ENCODE measurements at regions not wholly inside any gene's neighbourhood (a gene's known extent, or its start where the extent isn't known, plus 50 kb on each side); places are given as distances from the start of the nearest gene placed in this dataset.

- POLR2A ChIA-PET (ENCODE audit: partially characterized antibody): interaction anchor here (1.0 kb wide), 1 partner anchor 26 kb away, joined by 3 read pairs; no protein-coding TSS in a partner anchor
- no peak overlapping the region for H3K9ac ChIP-seq (replicated peaks in 1 of 4; ENCODE audit: extremely low read depth in 1 of 4, low read depth in 3 of 4, low read length in 3 of 4)
- FAIRE-seq: no peak
- TF ChIP-seq EP300 (IDR thresholded peaks at IDR 0.05; ENCODE audit: borderline replicate concordance in 1 of 2, low read depth in 2 of 2, low read length in 2 of 2) (no peak), YY1 (IDR thresholded peaks at IDR 0.05; ENCODE audit: low read depth, low read length) (0 out of 2 replicates have a peak, but pooled peaks have one; percentile 27)
- no peak overlapping the region for H4K91ac ChIP-seq (replicated peaks; ENCODE audit: insufficient read length, low read length)
- no peak overlapping the region for H2BK5ac ChIP-seq (ENCODE audit: low read depth, low read length)
- no peaks in the 10 kb centered on the region for H3K79me2 ChIP-seq (ENCODE audit: control insufficient read depth in 1 of 2, insufficient read depth in 2 of 2, low read length in 2 of 2)
- H2AK5ac ChIP-seq (ENCODE audit: low read depth, low read length): no peak overlapping the region
- H3K4me1 ChIP-seq (replicated peaks in 1 of 4; ENCODE audit: control insufficient read depth in 3 of 4, insufficient read depth in 4 of 4, low read length in 3 of 4): peaks cover 0 to 9% (median 4%) of the 10 kb centered on the region in 4 experiments; a peak in 3 of 7 replicates
- CTCF ChIA-PET (ENCODE audit: partially characterized antibody): interaction anchor here (0.9 to 1.4 kb wide), 3 partner anchors 13 to 21 kb away, joined by 3 to 5 read pairs (median 3); no protein-coding TSS in a partner anchor
- H3K36me3 ChIP-seq (ENCODE audit: control insufficient read depth in 2 of 4, insufficient read depth in 4 of 4, low read length in 3 of 4): no peaks in the 10 kb centered on the region
- no peaks in the 10 kb centered on the region for H3K23me2 ChIP-seq (ENCODE audit: low read depth, low read length)
- no peak overlapping the region for H2BK12ac ChIP-seq (ENCODE audit: low read depth, low read length)
- no peak overlapping the region for H2BK120ac ChIP-seq (replicated peaks; ENCODE audit: low read depth, low read length)
- H3K4me3 ChIP-seq (ENCODE audit: extremely low read depth in 1 of 4, insufficient read depth in 2 of 4, low read depth in 3 of 4, low read length in 4 of 4): no peak overlapping the region
- H3K23ac ChIP-seq (ENCODE audit: insufficient read length): no peak overlapping the region
- no peak overlapping the region for H2AFZ ChIP-seq (ENCODE audit: low read length)
- H2BK15ac ChIP-seq (ENCODE audit: low read length): no peak overlapping the region
- no peak overlapping the region for H2BK20ac ChIP-seq (ENCODE audit: low read length)
- H3K4ac ChIP-seq (replicated peaks; ENCODE audit: insufficient read length, low read depth, low read length): no peak overlapping the region
- no peak overlapping the region for H3K14ac ChIP-seq (ENCODE audit: insufficient read length)
- no peak for DNase-seq (ENCODE audit: low read depth in 1 of 2, low spot score in 2 of 2)
- no peaks in the 10 kb centered on the region for H3K27me3 ChIP-seq (replicated peaks in 1 of 4; ENCODE audit: control insufficient read depth in 3 of 4, extremely low read depth in 1 of 4, insufficient read depth in 3 of 4, low read length in 3 of 4)
- no peak overlapping the region for H3K56ac ChIP-seq (replicated peaks; ENCODE audit: insufficient read length, low read depth, low read length)
- H4K8ac ChIP-seq (ENCODE audit: extremely low read depth, insufficient read depth, low read length): no peak overlapping the region
- 53% methylated on average over 2 of the region's 2 CpGs; no CpG with 5 or more reads in 1 of the 2 experiments for WGBS, 2 experiments (ENCODE audit: extremely low coverage in 1 of 2, insufficient coverage in 1 of 2, insufficient read length in 1 of 2, insufficient replicate concordance in 2 of 2, low coverage in 1 of 2, low lambda C conversion rate in 2 of 2, missing lambda C conversion rate in 1 of 2)
- no peaks in the 10 kb centered on the region for H3K79me1 ChIP-seq (ENCODE audit: low read depth, low read length)
- H3K18ac ChIP-seq (ENCODE audit: extremely low read depth, low read length): no peak overlapping the region; the same call in 1 of the 2 replicates
- no peak overlapping the region for H4K5ac ChIP-seq (ENCODE audit: insufficient read length, low read depth, low read length)
- no peaks in the 10 kb centered on the region for H4K20me1 ChIP-seq (replicated peaks in 1 of 2; ENCODE audit: control insufficient read depth in 1 of 2, insufficient read depth in 2 of 2, low read length in 2 of 2)
- no peak overlapping the region for H3K27ac ChIP-seq (ENCODE audit: low read depth, low read length)
- H3K4me2 ChIP-seq (ENCODE audit: insufficient read depth in 1 of 2, low read depth in 2 of 2, low read length in 2 of 2): no peak overlapping the region; a peak in 1 of 4 replicates
- no peaks in the 10 kb centered on the region for H3K9me3 ChIP-seq (ENCODE audit: insufficient read depth in 2 of 2, low read depth in 1 of 2, low read length in 1 of 2)
Observed at GRCh38 chrX:10744007-10744406, 123.6 kb upstream of the MID1 start.
